ENCODE measurements at regions not wholly inside any gene's neighbourhood (a gene's known extent, or its start where the extent isn't known, plus 50 kb on each side); places are given as distances from the start of the nearest gene placed in this dataset.

DNA sequence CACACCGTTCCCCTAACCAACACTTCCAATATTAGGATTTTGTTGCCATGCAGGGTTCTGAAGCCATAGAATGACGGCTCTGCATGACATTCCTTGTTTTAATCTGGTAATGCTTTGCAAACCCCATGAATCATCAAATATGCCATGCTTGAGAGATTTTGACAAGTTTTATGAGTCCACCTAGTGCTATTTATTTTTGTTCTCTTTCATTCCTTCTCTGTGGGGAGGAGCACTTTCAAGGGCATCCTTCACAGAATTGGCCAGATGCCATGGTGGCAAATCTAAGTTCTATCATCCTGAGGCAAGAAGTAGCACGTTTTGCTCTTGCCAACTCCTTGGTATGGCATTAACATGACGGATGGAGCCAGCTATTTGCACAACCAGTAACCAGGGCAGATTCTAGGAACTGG is 268.4 kb downstream of the FAM76B start:
- TF ChIP-seq, protein P1, sequence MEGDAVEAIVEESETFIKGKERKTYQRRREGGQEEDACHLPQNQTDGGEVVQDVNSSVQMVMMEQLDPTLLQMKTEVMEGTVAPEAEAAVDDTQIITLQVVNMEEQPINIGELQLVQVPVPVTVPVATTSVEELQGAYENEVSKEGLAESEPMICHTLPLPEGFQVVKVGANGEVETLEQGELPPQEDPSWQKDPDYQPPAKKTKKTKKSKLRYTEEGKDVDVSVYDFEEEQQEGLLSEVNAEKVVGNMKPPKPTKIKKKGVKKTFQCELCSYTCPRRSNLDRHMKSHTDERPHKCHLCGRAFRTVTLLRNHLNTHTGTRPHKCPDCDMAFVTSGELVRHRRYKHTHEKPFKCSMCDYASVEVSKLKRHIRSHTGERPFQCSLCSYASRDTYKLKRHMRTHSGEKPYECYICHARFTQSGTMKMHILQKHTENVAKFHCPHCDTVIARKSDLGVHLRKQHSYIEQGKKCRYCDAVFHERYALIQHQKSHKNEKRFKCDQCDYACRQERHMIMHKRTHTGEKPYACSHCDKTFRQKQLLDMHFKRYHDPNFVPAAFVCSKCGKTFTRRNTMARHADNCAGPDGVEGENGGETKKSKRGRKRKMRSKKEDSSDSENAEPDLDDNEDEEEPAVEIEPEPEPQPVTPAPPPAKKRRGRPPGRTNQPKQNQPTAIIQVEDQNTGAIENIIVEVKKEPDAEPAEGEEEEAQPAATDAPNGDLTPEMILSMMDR (conservative IDR thresholded peaks at IDR 0.05; ENCODE audit: low read depth, low read length) = no peak
- Histone ChIP-seq H2AFZ (ENCODE audit: low read depth) (no peak overlapping the region), H3K27ac (no peak overlapping the region), H3K4me2 (no peak overlapping the region), H3K4me3 (IDR thresholded peaks at IDR 0.05; ENCODE audit: insufficient read depth, low read depth, low read length) (no peak overlapping the region), H3K4me1 (ENCODE audit: low read depth, poor library complexity, severe bottlenecking) (no peaks in the 10 kb centered on the region), H3K79me2 (ENCODE audit: insufficient read depth, low read depth) (no peaks in the 10 kb centered on the region), H3K36me3 (ENCODE audit: insufficient read depth) (no peaks in the 10 kb centered on the region), H3K9ac (no peak overlapping the region), H4K20me1 (ENCODE audit: insufficient read depth) (no peaks in the 10 kb centered on the region), H3K27me3 (ENCODE audit: insufficient read depth, low read depth) (no peaks in the 10 kb centered on the region)

DNA sequence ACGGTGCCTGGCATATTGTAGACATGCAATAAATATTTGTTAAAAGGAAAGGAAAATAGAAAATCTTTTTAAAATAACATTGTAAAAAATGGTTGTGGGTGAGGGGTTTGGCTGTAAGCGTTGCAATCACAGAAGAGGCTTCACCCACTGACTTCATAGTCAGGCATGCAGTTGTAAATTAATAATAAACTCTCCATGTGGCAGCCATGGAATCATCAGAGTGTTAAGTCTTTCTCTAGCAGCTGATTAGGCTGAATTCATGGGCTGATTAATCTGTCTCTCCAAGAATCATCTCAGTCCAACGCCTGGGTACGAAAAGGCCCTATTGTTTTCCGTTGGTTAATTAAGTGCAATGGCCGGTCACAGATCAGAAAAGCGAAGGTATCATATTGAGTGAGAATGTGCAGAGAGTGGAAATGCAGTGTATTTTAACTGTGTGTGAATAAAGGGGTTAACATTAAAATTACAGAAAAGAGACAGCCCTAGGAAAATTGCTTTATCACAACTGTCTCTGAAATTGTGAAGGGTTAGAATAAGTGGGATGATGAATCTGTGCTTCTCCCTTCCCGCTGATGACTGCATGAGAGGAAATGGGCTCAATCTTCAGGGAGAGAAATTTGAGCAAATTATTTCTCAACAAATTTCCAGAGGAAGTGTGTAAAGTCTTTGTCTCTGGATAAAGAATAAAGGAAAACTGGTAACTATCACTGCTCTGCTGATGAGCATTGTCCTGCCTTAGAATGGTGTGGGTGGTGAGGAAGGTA is 269.0 kb downstream of the FAM76B start:
- no peaks in the 10 kb centered on the region for H4K20me1 ChIP-seq (ENCODE audit: insufficient read depth)
- H3K4me2 ChIP-seq = no peak overlapping the region
- H3K27me3 ChIP-seq (ENCODE audit: insufficient read depth, low read depth) = no peaks in the 10 kb centered on the region
- no peaks in the 10 kb centered on the region for H3K79me2 ChIP-seq (ENCODE audit: insufficient read depth, low read depth)
- H3K4me3 ChIP-seq (IDR thresholded peaks at IDR 0.05; ENCODE audit: insufficient read depth, low read depth, low read length) = no peak overlapping the region
- H2AFZ ChIP-seq (ENCODE audit: low read depth) = no peak overlapping the region
- no peak overlapping the region for H3K27ac ChIP-seq
- H3K4me1 ChIP-seq (ENCODE audit: low read depth, poor library complexity, severe bottlenecking) = no peaks in the 10 kb centered on the region
- no peak overlapping the region for H3K9ac ChIP-seq
- H3K36me3 ChIP-seq (ENCODE audit: insufficient read depth) = no peaks in the 10 kb centered on the region
- TF ChIP-seq, protein P1 (conservative IDR thresholded peaks at IDR 0.05; ENCODE audit: low read depth, low read length) = no peak

DNA sequence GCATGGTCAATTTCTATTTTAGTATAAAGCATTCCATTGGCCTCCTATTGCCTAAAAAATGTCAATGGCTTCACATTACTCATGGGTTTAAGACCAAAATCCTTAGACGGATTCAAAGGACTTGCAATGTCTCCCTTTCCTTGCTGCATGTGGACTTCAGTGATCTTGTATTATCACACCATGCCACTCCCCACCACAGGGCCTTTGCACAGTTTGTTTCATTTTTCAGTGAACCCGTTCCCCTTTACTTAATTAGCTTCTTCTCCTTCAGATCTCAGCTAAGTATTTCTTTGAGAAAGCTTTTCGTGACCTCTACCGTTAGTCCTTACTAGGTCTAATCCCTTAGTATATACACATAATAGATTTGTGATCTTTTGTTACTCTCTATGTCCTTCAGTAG is 269.7 kb downstream of the FAM76B start:
- no peak overlapping the region for H2AFZ ChIP-seq (ENCODE audit: low read depth)
- H3K27ac ChIP-seq = no peak overlapping the region

DNA sequence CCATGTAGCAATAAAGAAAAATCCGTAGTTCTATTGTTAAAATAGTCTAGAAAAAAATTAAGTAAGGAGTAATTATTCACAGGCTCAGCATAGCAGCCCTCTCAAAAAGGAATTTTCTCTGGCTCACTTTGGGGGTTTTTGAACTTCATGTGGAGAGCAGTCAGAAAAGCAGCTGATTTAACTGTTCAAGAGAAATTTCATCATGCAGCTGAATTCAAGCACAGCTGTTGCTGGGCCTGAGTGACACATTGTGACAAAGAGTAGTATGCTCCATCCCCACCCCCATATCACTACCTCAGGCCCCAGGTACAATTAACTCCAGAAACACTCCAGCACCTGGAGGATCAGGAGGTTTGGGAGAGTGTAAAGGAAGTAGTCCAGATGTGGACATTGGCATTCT is 272.1 kb downstream of the FAM76B start:
- H3K4me3 ChIP-seq (IDR thresholded peaks at IDR 0.05; ENCODE audit: insufficient read depth, low read depth, low read length) = no peak overlapping the region
- no peaks in the 10 kb centered on the region for H3K79me2 ChIP-seq (ENCODE audit: insufficient read depth, low read depth)
- H3K27me3 ChIP-seq (ENCODE audit: insufficient read depth, low read depth) = no peaks in the 10 kb centered on the region
- H2AFZ ChIP-seq (ENCODE audit: low read depth) = no peak overlapping the region
- no peak overlapping the region for H3K27ac ChIP-seq
- H4K20me1 ChIP-seq (ENCODE audit: insufficient read depth) = no peaks in the 10 kb centered on the region
- no peaks in the 10 kb centered on the region for H3K4me1 ChIP-seq (ENCODE audit: low read depth, poor library complexity, severe bottlenecking)
- no peak overlapping the region for H3K9ac ChIP-seq
- TF ChIP-seq, protein P1 (conservative IDR thresholded peaks at IDR 0.05; ENCODE audit: low read depth, low read length) = no peak
- H3K36me3 ChIP-seq (ENCODE audit: insufficient read depth) = no peaks in the 10 kb centered on the region
- H3K4me2 ChIP-seq = no peak overlapping the region

More for the DNA sequence above, 269.7 kb downstream of the FAM76B start:
- Histone ChIP-seq H3K27me3 (ENCODE audit: insufficient read depth, low read depth) (no peaks in the 10 kb centered on the region), H4K20me1 (ENCODE audit: insufficient read depth) (no peaks in the 10 kb centered on the region), H3K79me2 (ENCODE audit: insufficient read depth, low read depth) (no peaks in the 10 kb centered on the region), H3K9ac (no peak overlapping the region), H3K4me3 (IDR thresholded peaks at IDR 0.05; ENCODE audit: insufficient read depth, low read depth, low read length) (no peak overlapping the region), H3K4me2 (no peak overlapping the region), H3K4me1 (ENCODE audit: low read depth, poor library complexity, severe bottlenecking) (no peaks in the 10 kb centered on the region), H3K36me3 (ENCODE audit: insufficient read depth) (no peaks in the 10 kb centered on the region)
- TF ChIP-seq, protein P1 (conservative IDR thresholded peaks at IDR 0.05; ENCODE audit: low read depth, low read length) = no peak
